Activated B cell treated with CpG ODN at 0.5 μM for 24 hours (primary cell): ENCODE measurements at regions not wholly inside any gene's neighbourhood (a gene's known extent, or its start where the extent isn't known, plus 50 kb on each side); places are given as distances from the start of the nearest gene placed in this dataset.
"Not testable (repeated sequence)": the region's sequence is repeated elsewhere in the genome, so short reads cannot be mapped to it uniquely, and the experiment has no call there.

ENCODE experiments used
- ATAC-seq: fragments of 200-7000 bp; cut with Tn5 transposase; one replicate; pipeline ENCODE4 v1.10.0; 2021; ENCODE audit warnings: low read depth, mild to moderate bottlenecking, moderate library complexity
- CTCF ChIA-PET: fragments of 350-600 bp; sonication (Branson Sonifier 250); formaldehyde crosslinking; loops from one replicate; lab custom pipeline; 2021; ENCODE audit warnings: antibody characterized with exemption; lab: Charles Lee
- POLR2A ChIA-PET: fragments of 350-600 bp; sonication (Branson Sonifier 250); formaldehyde crosslinking; loops from one replicate; lab custom pipeline; 2021; ENCODE audit warnings: antibody characterized with exemption; lab: Charles Lee
- DNase-seq: peaks from one replicate; pipeline ENCODE4 v3.0.0; 2022
- H3K27ac Mint-ChIP-seq: one replicate; pipeline ENCODE4 v1.8.0; 2020; ENCODE audit warnings: mixed read lengths
- H3K27me3 Mint-ChIP-seq: one replicate; pipeline ENCODE4 v1.8.0; 2021; ENCODE audit warnings: mixed read lengths
- H3K36me3 Mint-ChIP-seq: one replicate; pipeline ENCODE4 v1.8.0; 2021; ENCODE audit warnings: low read depth, mixed read lengths
- H3K4me1 Mint-ChIP-seq: one replicate; pipeline ENCODE4 v1.8.0; 2021; ENCODE audit warnings: mixed read lengths
- H3K4me3 Mint-ChIP-seq: one replicate; pipeline ENCODE4 v1.8.0; 2020; ENCODE audit warnings: mild to moderate bottlenecking, mixed read lengths
- H3K9me3 Mint-ChIP-seq: one replicate; pipeline ENCODE4 v1.8.0; 2020; ENCODE audit warnings: mixed read lengths
- CTCF ChIP-seq: fragments of 200-600 bp; IDR thresholded peaks from one replicate; pipeline ENCODE4 v1.8.0; 2022; ENCODE audit warnings: antibody characterized with exemption, mild to moderate bottlenecking
- intact Hi-C: fragments of 100-400 bp; cut with micrococcal nuclease; formaldehyde crosslinking; loops from one replicate; pipeline ENCODE4 v1.15.1; 2024

GRCh38 chr5:120174089-120174488, 290.0 kb upstream of the PRR16 start:
- Mint-ChIP-seq H3K4me3 (no peak overlapping the region), H3K9me3 (peaks cover 3% of the 10 kb centered on the region), H3K36me3 (no peaks in the 10 kb centered on the region), H3K4me1 (no peaks in the 10 kb centered on the region), H3K27me3 (no peaks in the 10 kb centered on the region), H3K27ac (no peak overlapping the region)
- ChIA-PET POLR2A (no interaction called here), CTCF (no interaction called here)
- intact Hi-C loops = no loop called here
- DNase-seq = no peak
- no peak for ATAC-seq
- TF ChIP-seq CTCF = no peak

- not testable (repeated sequence) for H3K27me3 Mint-ChIP-seq, H3K27ac Mint-ChIP-seq, H3K4me1 Mint-ChIP-seq
Observed at GRCh38 chr5:120181238-120181637, 282.9 kb upstream of the PRR16 start.

GRCh38 chr5:120194650-120195049, 269.4 kb upstream of the PRR16 start:
- H3K27ac Mint-ChIP-seq, H3K9me3 Mint-ChIP-seq, H3K27me3 Mint-ChIP-seq, POLR2A ChIA-PET, ATAC-seq, H3K36me3 Mint-ChIP-seq, CTCF ChIA-PET, H3K4me1 Mint-ChIP-seq, DNase-seq, intact Hi-C loops, H3K4me3 Mint-ChIP-seq: not testable (repeated sequence)

More at GRCh38 chr5:120181238-120181637, 282.9 kb upstream of the PRR16 start:
- DNase-seq, H3K9me3 Mint-ChIP-seq, CTCF ChIA-PET, intact Hi-C loops, H3K36me3 Mint-ChIP-seq, ATAC-seq, H3K4me3 Mint-ChIP-seq, POLR2A ChIA-PET: not testable (repeated sequence)

- POLR2A ChIA-PET = no interaction called here
- intact Hi-C loops = no loop called here
- H3K27ac Mint-ChIP-seq = no peak overlapping the region
- no peaks in the 10 kb centered on the region for H3K9me3 Mint-ChIP-seq
- no peaks in the 10 kb centered on the region for H3K27me3 Mint-ChIP-seq
- DNase-seq = no peak
- no peaks in the 10 kb centered on the region for H3K36me3 Mint-ChIP-seq
- no peak for TF ChIP-seq CTCF
- no peaks in the 10 kb centered on the region for H3K4me1 Mint-ChIP-seq
- no peak overlapping the region for H3K4me3 Mint-ChIP-seq
- ATAC-seq = no peak
- CTCF ChIA-PET = no interaction called here
Observed at GRCh38 chr5:120199559-120199958, 264.5 kb upstream of the PRR16 start.

GRCh38 chr5:120207129-120207528, 257.0 kb upstream of the PRR16 start:
- no peak for TF ChIP-seq CTCF
- Mint-ChIP-seq H3K27me3 (no peaks in the 10 kb centered on the region), H3K27ac (no peak overlapping the region), H3K36me3 (no peaks in the 10 kb centered on the region), H3K4me3 (no peak overlapping the region), H3K4me1 (no peaks in the 10 kb centered on the region), H3K9me3 (peaks cover 3% of the 10 kb centered on the region)
- ChIA-PET CTCF (no interaction called here), POLR2A (no interaction called here)
- DNase-seq (no peak), ATAC-seq (no peak)
- intact Hi-C loops = no loop called here

GRCh38 chr5:120217001-120217400, 247.1 kb upstream of the PRR16 start:
- ATAC-seq (no peak), DNase-seq (no peak)
- Mint-ChIP-seq H3K36me3 (no peaks in the 10 kb centered on the region), H3K4me3 (no peak overlapping the region), H3K4me1 (no peaks in the 10 kb centered on the region), H3K27me3 (no peaks in the 10 kb centered on the region), H3K9me3 (no peaks in the 10 kb centered on the region), H3K27ac (no peak overlapping the region)
- intact Hi-C loops = no loop called here
- ChIA-PET POLR2A (no interaction called here), CTCF (no interaction called here)
- no peak for TF ChIP-seq CTCF
